HG03378 (cell line): ENCODE measurements at regions not wholly inside any gene's neighbourhood (a gene's known extent, or its start where the extent isn't known, plus 50 kb on each side); places are given as distances from the start of the nearest gene placed in this dataset.
"Not testable (repeated sequence)": the region's sequence is repeated elsewhere in the genome, so short reads cannot be mapped to it uniquely, and the experiment has no call there.

ENCODE experiments used
- ATAC-seq: cut with Tn5 transposase; IDR thresholded peaks from one replicate; pipeline ENCODE4 v1.9.1; 2021; ENCODE audit warnings: mild to moderate bottlenecking, moderate library complexity; ENCODE audit not compliant: unreplicated experiment

GRCh38 chr21:14903172-14903865 is 161.5 kb downstream of the NRIP1 start:
- no peak for ATAC-seq

DNA sequence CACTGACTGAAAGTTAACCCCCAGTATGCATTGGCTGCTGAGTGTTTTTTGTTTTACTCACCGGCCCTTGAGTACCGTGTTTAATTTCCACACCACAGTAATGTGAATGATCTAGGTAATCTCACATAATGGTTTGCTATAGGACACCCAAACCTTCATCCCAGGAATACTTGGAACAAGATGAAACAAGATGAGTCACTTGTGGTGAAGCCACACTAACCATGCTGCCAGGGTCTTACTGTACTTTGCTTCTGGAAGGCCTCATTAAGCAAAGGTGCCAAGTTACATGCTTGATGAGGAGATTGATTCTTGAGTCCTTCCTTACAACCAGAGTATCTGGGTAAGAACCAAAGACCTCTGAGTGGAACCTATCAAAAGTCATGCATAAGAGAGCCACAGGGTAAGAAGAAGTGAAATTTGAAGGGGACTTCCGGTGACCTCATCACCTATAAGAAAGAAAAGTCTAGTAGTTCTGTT is 163.3 kb downstream of the NRIP1 start:
- peak; percentile 83 for ATAC-seq

- no peak for ATAC-seq
Observed at GRCh38 chr21:14900611-14901010, 164.2 kb downstream of the NRIP1 start.

GRCh38 chr21:14900058-14900457 is 164.7 kb downstream of the NRIP1 start:
- ATAC-seq, result no peak

- ATAC-seq, result no peak
Observed at GRCh38 chr21:14895792-14896191, 169.0 kb downstream of the NRIP1 start.

DNA sequence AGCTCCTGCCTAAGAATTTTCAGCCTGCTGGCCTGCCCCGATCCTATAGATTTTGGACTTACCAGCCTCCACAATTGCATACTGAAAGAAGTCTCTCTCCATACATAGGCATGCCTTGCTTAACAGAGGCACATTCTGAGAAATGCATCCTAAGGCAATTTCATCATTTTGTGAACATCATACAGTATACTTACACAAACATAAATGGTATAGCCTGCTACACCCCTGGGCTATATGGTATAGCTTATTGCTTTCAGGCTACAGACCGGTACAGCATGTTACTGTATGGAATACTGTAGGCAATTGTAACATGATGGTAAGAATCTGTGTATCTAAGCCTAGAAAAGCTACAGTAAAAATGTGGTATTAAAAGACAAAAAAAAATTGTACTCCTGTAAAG is 174.7 kb downstream of the NRIP1 start:
- ATAC-seq, result no peak

DNA sequence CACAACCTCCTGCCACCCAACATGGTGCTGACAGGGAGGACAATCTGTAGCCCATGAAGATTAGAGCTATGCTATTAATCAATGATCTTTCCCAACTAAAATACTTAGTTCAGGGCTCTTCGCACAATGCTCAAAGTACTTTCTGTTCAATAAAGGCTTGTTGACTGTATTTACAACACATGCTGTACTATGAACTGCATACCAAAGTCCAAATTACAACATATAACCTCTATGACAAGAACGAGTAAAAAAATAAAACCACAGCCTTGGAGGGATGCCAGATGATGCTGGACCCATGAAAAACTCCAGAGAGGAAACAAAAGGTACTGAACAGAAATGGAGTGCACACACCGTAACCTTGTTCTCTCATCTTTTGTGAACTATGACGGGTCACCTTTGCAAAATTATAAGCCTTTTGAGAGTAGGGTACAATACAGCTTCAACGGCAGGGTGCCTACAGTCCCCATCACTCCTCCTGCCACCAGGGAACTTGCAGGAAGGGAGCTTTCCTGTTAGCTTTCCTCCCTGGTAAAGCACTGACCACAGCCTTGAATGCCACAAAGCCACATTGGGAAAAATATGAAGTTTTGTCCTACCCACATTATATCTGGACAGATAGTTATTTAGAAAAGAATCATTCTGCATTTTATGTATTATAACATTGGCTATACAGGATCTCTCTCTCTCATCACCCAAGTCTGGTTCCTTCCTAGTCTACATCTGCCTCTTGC is 175.6 kb downstream of the NRIP1 start:
- no peak for ATAC-seq

DNA sequence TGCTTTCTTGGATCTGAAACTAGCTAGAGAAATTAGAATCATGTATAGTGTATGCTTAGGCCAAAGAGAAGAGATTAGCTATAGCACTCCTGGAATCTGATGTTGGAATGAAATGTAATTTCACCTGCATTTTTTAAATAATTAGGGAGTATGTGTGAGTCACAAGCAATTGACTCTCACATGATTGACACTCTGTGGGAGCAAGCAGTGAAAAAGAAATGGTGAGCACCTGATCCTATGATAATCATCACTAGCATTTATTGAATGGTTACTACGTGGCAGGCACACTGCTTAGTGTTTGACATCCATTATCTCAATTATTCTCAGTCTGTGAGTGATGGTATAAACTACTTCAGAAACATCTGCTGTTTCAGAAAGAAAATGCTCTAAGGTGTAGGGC is 176.6 kb downstream of the NRIP1 start:
- no peak for ATAC-seq

- ATAC-seq, result no peak
Observed at GRCh38 chr21:14886001-14886400, 178.8 kb downstream of the NRIP1 start.

DNA sequence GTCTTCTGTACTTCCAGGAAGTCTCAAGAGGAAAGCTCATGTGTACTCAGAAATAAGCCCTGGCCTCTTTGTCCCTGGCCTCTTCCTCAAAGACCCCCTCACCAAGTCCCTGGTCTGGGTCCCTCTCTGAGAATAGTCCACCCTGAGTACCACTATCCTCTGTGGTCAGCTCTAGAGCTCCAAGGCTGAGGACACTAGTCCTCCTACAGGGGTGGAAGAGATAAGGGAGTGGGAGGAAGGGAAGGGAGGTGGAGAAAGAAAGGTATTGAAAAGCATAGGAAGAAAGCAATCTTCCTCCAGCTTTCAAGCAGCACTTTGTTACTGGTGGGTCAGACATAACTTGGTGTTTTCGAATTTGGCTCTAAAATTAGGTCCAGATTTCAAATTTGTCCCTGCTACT is 181.4 kb downstream of the NRIP1 start:
- no peak for ATAC-seq

GRCh38 chr21:14882545-14882944 is 182.3 kb downstream of the NRIP1 start:
- ATAC-seq, result not testable (repeated sequence)

DNA sequence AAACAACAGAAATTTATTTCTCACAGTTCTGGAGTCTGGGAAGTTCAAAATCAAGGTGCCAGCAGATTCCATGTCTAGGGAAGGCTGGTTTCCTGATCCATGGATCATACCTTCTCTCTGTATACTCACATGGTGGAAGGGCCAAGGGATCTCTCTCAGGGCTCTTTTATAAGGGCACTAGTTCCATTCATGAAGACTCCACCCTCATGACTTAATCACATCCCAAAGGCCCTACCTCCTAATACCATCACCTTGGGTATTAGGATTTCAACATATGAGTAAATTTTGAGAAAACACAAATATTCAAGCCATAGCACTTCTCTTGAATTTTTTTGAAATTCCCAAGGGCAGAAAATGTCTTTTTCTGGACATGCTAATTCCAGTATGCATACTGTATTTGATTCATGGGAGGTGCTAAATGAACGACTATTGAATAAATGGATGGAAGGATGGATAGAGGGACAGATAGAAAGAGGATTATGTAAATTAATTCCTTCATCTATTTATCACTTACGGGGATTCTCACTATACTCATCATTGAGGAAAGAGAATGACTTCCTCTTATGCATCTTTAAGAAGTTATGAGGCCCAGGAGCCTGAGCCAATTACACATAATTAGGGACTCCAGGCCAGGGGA is 182.8 kb downstream of the NRIP1 start:
- no peak for ATAC-seq

DNA sequence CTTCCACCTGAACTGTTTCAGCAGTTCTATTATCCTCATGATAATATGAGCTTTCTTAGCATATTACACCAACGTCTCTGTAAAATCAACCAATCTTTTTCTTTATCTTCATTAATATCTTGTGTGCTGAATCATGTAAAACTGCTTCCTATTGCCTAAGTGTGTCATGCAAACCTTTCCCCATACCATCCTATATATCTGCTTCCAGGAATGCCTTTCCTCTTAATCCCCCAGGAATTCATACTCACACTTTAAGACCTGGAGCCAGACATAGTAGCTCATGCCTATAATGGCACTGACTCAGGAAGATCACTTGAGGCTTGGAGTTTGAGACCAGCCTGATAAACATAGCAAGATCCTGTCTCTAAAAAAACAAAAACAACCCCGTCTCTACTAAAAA is 183.9 kb downstream of the NRIP1 start:
- ATAC-seq, result no peak

GRCh38 chr21:14879458-14879857 is 185.3 kb downstream of the NRIP1 start:
- ATAC-seq, result no peak

- no peak for ATAC-seq
Observed at GRCh38 chr21:14878971-14879370, 185.8 kb downstream of the NRIP1 start.

GRCh38 chr21:14877581-14878228 is 187.1 kb downstream of the NRIP1 start:
- peak; percentile 72 for ATAC-seq

DNA sequence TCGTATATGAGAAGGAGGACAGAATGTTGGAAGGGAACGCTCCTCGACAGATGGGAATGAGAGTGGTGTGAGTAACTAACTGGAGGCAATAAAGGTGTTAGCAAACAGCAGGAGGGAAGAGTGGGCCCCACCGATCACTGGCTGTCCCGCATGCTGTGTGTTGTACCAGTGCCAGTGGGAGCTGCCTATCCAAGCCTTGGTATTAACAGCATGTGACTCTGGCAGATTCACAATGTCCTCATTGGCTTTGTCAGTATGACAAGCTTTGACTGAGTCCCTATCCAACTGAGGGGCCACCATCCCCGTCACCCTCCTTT is 188.3 kb downstream of the NRIP1 start:
- no peak for ATAC-seq

GRCh38 chr21:14875704-14876523 is 188.9 kb downstream of the NRIP1 start:
- ATAC-seq, result peak; percentile 77

DNA sequence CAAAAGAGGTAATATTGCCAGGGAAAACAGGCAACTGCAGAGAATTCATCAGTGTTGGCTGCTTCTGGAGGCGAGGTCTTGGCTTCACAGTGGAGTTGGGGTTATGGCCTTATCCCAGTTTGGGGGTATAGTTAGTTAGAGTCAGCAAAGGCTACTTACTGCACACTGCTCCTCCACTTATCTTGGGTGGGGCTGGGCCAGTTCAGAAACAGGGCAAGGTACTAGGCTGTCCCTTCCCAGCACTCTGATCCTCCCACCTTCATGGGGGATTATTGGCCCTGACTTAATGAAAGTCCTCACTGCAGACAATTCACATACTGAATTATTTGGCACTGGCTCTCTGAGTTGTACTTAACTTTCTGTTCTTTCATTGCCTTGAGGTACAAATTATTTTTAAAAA is 189.6 kb downstream of the NRIP1 start:
- ATAC-seq, result no peak

GRCh38 chr21:14874379-14874778 is 190.4 kb downstream of the NRIP1 start:
- ATAC-seq, result no peak

GRCh38 chr21:14871861-14872260 is 192.9 kb downstream of the NRIP1 start:
- no peak for ATAC-seq
